A673 (cell line): ENCODE measurements at regions not wholly inside any gene's neighbourhood (a gene's known extent, or its start where the extent isn't known, plus 50 kb on each side); places are given as distances from the start of the nearest gene placed in this dataset.

Experiments used
- EZH2 ChIP-seq: fragments of 200-600 bp; sonication (generic); IDR thresholded peaks from 2 replicates; pipeline ENCODE4 v1.6.1; 2017; ENCODE audit warnings: borderline replicate concordance, low read depth, mild to moderate bottlenecking, mixed read lengths, antibody characterized with exemption, low read length; ENCODE audit not compliant: poor library complexity, severe bottlenecking
- TF ChIP-seq, protein P1 (sequence below): fragments of 300-800, 200-600 bp; sonication (generic); conservative IDR thresholded peaks from 2 replicates; pipeline ENCODE4 v1.5.1; 2017; ENCODE audit warnings: low read depth, mild to moderate bottlenecking, antibody characterized with exemption, low read length, moderate library complexity, mixed read lengths

DNA sequence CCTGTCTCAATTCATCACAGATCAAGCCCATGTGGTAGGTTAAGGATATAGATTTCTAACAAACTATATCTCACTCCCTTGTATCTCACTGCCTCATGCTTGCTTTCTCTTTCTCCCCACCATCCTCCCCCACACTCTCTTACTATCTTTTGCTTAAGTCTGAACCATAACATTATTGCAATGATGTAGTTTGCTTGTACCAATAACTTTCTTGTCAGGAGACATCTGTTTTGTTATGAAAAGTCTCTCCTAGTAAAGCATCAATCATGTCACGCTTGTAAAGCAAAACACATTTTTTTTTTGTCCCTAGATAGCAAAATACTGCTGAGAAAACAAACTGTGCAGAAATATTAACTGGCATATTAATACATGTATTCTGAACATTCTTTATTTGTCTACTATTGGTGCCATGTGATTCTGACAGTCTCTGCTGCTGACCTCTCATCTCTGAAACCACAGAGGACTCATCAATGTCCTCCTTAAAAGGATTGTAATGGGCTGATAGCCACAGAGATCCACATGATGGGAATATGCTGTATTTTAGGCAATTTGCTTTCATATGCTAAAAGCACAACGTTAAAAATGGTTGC lies 217.5 kb downstream of the VEGFC start:
- TF ChIP-seq, protein P1, sequence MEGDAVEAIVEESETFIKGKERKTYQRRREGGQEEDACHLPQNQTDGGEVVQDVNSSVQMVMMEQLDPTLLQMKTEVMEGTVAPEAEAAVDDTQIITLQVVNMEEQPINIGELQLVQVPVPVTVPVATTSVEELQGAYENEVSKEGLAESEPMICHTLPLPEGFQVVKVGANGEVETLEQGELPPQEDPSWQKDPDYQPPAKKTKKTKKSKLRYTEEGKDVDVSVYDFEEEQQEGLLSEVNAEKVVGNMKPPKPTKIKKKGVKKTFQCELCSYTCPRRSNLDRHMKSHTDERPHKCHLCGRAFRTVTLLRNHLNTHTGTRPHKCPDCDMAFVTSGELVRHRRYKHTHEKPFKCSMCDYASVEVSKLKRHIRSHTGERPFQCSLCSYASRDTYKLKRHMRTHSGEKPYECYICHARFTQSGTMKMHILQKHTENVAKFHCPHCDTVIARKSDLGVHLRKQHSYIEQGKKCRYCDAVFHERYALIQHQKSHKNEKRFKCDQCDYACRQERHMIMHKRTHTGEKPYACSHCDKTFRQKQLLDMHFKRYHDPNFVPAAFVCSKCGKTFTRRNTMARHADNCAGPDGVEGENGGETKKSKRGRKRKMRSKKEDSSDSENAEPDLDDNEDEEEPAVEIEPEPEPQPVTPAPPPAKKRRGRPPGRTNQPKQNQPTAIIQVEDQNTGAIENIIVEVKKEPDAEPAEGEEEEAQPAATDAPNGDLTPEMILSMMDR, result no peak
- no peak for TF ChIP-seq EZH2
